GM18511 (cell line): ENCODE measurements at regions not wholly inside any gene's neighbourhood (a gene's known extent, or its start where the extent isn't known, plus 50 kb on each side); places are given as distances from the start of the nearest gene placed in this dataset.

Experiments used
- ATAC-seq: cut with Tn5 transposase; IDR thresholded peaks from one replicate; pipeline ENCODE4 v1.9.1; 2021; ENCODE audit warnings: mild to moderate bottlenecking, moderate library complexity; ENCODE audit not compliant: unreplicated experiment

DNA sequence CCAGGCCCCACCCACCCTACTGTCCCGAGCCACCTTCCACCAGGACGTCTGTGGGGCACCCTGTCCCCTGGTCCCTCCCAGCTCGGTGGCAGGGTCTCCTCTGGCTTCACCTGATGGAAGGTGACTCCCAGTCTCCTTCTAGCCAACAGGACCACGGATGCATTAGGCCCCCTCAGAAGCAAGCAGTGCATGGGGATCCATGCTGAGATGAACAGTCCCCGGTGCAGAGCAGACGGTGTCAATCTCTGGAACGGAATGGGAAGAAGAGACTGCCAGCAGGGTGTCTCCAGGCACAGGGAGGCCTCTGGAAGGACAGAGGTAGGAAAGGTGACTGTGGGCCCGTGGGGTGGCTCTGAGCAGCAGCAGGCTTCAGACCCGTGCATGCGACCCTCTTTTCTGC is 65.2 kb upstream of the FZD7 start:
- ATAC-seq, result no peak

DNA sequence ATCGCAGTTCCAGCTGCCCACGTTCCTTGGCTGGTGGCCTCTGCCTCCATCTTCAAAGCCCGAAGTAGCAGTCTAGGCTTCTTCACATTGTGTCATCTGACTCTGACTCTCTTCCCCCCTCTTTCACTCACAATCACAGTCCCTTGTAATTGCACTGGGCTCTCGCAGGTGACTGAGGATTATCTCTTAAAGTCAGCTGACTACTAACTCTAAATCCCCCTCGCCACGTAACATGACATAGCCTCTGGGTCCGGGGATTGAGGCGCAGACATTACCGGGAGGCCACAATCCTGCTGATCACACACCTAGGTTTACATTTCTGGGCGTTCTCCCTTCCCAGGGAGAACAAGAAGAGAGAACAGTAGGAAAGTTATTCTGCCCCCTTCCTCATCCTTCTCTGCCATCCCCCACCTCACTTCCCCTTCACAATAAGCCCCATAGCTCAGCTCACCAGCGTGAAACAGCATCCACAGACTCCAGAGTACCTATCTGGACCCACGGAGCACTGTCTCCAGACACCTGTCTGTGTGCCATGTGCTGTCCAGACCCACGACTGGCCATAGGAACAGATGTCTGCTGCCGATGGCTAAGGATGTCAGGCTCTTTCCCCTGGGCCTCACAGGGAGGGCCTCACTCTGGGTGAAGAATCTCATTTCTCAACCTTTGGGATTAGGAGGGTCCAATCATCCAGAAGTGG is 64.3 kb upstream of the FZD7 start:
- ATAC-seq, result no peak

DNA sequence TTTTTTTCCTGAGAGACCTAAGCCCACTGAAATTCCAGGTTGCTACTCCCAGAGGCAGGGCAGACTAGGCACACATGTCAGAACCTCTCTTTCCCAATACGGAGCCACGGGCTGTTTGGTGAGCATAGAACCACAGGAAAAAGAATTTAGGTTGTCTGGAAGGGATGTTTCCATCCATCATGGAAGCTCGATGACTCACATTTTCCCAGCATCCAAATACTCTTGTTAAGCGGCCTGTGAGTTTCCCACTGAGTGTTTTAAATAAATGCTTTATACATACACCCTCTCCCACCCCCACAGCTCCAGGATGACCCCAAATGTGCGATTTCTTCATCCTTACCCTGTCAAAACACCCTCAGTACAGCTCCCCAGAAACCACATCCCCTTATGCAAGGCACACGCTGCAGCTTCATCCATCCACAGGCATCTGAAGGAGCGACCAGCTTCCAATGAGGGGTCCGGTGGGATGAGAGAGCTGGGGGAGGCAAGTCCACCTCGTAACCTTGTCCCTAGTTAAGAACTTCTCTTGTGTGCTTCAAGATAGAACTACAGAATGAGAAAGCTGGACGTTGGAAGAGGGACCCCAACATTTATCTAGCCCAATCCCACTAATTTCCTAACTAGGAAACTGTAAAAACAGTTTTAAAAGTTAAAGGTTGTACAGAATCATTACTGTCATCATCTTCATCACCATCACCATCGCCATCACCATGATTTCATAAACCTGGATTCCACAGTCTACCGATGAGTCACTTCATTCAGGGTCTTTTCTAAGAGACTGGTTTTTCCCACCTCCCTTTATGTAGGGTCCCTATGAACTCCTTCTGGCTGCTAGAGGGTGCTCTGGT is 63.5 kb upstream of the FZD7 start:
- ATAC-seq, result no peak

DNA sequence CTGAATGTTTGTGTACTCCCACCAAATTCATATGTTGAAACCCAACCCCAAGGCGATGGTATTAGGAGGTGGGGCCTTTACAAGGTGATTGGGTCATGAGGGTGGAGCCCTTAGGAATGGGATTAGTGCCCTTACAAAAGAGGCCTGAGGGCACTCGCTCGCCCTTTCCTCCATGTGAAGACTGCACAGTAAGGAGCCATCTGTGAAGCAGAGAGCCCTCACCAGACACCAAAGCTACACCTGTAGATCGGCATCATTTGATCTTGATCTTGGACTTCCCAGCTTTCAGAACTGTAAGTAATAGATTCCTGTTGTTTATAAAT is 62.9 kb upstream of the FZD7 start:
- ATAC-seq, result no peak

DNA sequence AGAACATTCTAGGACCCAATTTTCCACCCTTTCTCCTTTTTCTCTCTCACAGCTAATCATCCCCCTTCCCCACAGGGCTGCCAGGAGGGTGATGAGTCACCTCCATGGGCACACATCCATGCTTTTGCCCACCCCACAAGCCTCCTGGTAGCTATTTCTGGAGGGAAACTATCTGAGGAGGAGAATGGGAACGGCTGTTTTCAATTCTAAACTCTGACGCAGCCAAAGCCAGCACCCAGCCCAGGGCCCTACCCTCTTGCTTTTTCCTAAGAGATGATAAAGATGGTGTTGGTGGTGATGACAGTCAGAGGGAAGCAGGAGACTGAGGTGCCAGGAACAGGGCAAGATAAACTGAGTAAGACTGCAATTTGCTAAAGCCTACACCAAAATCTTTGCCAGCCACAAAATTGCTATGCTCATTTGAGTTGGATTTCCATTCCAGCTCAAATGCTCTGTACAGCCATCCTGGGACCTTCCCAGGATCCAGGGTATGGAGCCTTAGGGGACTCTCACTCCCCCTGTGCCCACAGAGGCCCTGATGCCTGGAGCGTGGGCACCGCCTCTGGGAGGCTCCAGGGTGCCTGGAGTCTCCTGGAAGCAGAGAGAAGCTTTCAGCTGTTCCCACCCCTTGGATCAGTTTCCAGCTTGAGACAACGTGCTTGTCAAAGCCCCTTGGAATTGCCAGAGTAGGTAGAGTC is 62.0 kb upstream of the FZD7 start:
- no peak for ATAC-seq

DNA sequence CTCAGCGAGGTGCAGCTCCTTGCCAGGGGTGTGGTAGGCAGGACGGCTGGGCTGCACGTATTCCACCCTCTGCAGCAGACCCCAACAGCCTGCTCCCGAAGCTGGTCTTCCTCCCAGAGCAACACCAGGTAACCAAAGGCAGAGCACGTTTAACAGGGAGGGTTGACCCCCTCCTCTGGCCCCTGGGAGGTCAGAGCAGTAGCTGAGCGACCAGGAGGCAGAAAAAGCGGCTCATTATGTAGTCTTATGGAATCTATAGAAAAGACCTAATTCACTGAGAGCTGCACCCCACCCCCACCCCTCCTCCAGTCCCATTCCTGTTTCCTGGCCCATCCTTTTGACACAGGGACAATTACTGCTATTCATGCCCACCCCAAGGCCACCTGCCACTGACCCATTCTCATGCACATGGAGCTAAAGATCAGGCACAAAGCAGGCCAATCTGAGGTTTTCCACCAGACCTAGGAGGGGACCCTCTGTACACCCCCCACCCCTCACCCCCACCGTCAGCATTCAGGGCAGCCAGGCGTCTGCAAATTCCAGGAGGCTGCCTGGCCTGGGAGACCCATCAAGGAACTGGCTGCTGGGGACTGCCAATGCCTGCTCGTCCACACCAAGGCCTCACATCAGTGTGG is 60.9 kb upstream of the FZD7 start:
- no peak for ATAC-seq

DNA sequence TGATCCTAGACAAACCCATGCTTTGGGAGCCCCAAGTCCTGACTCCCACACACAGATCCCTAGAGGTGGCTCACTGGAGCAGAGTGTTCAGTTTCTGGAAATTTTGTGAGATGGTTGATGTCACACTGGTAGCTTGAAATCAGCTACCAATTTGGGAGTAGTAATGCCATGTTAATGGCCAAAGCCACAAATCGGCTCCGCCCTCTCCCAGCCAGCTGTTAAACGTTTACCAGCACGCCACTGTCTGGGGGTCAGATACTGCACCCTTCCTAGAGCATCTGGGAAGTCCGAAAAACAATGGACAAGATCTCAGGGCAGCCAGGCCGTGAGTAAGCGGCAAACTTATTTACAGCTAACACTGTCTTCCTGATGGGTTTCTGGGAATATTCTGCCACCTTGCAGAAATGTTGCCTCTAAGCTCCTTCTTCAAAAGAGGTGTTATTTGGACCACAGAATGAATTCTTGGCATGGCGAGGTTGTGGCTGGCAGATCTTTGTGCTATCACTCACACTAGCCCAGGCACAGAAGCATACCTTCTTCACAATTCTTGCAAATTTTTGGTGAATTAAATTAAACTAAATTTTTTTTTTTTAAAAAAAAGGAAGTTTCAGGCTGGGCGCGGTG is 60.2 kb upstream of the FZD7 start:
- no peak for ATAC-seq

DNA sequence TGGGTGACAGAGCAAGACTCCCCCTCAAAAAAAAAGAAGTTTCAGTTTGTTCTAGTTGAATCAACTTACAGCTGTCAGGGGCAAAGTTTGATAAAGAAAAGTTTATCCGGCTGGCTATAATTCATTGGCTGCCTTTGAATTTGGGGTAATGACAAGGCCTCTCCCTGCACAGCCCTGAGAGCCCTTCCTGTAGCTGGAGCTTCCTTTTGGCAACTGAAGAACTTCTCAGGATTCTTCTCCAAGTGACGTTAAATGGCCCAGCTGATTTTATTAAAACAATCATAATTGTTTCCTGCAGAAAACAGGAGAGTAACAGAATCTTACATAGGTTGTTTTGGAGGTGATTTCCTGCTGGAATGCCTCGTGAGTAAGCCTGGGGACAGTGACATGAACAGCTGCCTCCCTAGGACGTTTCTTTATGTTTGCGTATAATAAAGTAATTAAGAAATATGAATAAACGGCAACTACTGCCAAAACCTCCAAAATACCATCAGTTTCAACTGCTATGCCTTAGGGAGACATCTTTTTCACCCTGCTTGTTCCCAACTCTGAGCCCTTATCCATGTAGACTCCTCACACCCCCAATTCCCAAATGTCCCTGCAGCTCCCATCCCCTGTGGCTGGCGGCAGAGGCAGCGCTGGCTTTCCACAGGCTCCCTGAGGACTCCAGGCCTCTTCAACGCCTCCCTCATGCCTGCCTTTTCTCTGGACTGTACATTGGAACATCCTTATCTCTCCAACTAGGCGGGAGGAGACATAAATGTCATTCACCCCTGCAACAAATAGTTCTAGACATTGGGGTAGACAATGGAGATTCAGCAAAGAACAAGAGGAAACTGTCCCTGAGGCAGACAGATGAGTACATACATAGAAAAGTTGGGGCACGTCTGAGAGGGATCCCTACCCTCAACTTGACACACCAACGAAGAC is 59.2 kb upstream of the FZD7 start:
- ATAC-seq, result no peak

DNA sequence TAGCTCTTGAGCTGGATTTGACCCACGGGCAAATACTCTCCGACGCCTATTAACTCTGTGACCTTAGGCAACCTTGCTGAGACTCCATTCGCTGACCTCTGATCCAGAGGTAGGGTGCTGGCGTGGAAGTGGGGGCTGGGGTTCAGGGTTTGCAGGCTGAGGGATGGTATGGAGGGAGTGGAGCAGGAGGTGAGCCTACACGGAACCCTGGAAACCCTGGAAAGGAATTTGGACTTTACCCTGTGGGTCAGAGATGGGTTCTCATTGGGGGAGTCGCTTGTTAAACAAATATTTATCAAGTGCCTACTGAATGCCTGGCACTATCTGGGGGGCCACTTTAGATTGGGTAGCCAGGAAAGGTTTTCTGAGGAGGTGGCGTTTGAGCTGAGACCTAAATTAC is 58.2 kb upstream of the FZD7 start:
- no peak for ATAC-seq

DNA sequence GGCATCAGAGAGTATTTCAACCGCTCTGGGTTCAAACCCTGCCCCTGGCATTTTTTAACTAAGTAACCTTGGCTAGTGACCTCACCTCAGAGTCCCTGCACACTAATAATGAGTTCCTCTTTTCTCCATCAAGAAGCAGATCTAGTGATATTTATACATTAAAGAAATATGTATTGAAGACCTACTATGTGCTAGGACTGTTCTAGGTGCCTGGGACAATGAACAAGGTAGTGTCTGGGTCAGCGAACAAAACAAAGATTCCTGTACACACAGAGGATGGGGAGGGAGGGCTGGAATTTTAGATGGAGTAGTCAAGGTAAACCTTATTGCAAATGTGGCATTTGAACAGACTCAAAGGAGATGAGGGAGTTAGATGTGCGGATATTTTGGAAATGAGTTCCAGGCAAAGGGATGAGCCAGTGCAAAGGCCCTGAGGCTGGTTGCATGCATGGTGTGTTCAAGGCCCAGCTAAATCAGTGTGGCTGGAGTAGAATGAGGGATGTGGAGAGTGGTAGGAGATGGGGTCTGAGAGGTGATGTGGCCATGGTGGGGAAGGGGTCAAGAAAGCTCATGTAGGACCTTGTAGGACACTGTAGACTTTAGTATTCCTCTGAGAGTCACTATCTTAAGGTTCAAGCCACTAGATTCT is 57.6 kb upstream of the FZD7 start:
- no peak for ATAC-seq

DNA sequence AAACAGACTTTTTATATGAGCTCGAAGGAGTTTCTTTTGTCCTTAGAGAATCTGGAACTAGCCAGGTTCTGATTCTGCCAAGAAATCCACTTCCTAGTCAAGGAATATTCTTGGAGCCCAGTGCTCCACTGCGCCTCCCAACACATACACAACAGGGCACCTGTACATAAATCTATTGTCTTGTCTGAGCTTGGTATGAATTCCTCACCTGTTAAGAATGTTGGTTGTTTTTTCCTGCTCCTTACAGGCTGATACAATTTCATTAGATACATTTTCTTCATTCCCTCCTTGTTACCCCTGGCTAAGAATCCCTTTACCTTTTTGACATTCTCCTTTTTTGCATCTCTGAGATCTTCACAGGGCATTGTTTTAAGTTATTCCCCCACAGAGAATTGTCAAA is 56.0 kb upstream of the FZD7 start:
- ATAC-seq, result no peak

DNA sequence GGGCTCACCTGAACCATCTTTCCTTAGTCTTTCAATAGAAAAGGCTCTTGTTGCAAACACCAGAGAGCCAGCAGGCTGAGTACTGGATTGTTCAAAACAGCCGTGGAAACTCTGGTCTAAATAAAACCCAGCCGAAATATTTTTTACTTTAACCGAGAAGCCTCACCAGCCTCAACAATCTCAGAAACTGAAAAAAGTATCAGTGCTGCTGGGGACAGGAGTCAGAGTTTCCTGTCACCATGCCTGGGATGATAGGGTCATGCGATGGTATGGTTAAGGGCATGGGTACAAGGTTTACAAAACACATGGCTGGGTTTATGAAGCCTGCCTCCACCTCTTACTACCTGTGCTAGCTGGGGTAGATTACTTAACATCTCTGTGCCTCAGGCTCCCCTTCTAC is 55.3 kb upstream of the FZD7 start:
- no peak for ATAC-seq

DNA sequence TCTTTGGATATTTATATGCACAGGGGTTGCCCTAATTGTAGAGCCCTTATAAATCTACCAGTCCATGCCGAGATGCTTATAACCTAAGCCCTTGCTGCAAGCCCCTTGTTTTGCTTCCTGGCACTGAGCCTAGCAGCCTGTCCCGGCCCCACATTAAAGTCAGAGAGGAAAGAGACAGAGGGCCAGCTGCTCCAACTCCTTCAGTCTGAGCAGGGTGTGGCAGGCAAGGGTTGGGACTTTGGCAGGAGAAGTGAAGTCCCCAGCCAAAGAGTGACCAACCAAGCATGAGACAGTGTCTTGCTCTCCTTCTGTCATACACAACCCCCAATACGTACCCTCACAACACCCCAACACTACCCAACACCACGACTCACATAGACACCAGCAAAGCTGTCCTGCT is 54.7 kb upstream of the FZD7 start:
- no peak for ATAC-seq

DNA sequence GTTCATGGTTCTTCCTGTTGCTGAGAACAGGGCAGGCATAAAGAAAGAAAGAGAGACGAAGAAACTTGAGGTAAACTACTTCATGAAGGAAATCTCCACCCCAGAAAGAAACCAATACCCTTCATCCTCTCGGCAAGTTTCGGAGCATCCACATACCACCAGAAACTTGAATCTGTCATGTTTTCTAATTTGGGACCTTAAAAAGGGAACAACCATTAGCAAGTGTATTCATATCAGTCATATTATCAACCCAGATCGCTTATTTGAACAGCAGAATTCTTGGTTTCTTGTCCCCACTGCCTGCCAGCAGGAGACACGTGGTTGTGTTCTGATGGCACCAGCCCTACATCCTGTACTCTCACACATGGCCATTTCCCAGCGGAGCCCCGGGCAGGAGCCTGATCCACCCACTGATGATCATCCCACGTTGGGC is 53.2 kb upstream of the FZD7 start:
- peak; percentile 49 for ATAC-seq

DNA sequence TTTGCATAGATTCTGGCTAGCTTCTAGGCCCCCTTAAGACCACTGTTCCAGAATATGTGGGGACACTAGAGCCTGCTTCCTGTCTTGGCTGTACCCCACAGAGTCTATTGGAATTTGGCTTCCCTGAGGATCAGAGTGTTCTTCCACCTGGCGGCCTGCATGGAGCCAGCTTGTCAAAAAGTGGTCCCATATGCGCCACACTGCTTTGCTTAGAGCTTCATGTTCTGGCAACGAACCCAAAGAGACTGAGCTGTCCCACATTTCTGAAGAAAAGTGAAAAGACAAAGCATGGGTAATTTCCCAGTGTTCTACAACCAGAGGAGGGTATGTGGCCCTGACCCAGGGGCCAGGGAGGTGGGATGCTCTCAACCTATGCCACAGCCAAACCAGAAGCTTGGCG is 52.7 kb upstream of the FZD7 start:
- no peak for ATAC-seq

DNA sequence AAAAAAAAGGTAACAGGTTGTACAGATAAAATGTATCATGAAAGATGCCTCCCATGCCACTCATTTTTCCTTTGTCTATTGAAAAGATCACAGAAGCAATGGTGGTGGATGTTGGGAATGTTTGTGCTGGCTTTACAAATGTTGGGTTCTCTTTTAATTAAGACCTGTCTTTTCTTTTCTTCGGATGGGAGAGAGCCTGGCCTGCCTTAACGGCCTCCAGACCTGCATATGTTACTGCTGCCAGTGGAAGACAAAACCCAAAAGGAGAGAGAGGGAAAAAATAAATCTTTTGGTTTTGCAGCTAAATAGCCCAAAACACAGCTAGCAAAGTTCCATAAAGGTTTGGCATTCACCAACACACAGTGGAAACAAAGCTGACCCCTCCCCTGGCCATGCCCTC is 50.5 kb upstream of the FZD7 start:
- ATAC-seq, result no peak

DNA sequence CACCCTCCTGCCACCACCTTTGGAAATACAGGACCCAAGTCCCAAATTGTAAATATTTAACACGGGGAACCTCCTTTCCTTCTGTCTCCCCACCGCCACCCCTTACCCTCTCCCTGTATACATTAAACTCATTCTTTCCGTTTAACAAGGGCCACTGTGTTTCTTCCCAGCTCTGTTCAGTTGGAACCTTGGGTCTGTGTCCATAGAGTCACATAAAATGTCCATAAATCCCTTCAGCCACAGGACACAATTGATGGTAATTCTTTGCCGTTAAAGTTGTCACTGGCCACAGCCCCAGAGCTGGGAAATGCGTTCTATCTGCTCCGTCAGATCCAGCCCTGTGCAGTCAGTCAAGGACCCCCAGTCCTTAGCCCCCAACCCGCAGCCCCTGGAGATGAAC is 49.9 kb upstream of the FZD7 start:
- ATAC-seq, result no peak
